HFFc6 (cell line): ENCODE measurements at regions not wholly inside any gene's neighbourhood (a gene's known extent, or its start where the extent isn't known, plus 50 kb on each side); places are given as distances from the start of the nearest gene placed in this dataset.

Experiments
- DNase-seq: peaks from one replicate; pipeline ENCODE4 v3.0.0-alpha.2; 2018
- H3K27ac Mint-ChIP-seq: 2 replicates; pipeline ENCODE4 v1.8.0; 2020; ENCODE audit warnings: mild to moderate bottlenecking, mixed read lengths
- H3K27me3 Mint-ChIP-seq: 2 replicates; pipeline ENCODE4 v1.8.0; 2021; ENCODE audit warnings: mild to moderate bottlenecking, moderate library complexity, mixed read lengths; ENCODE audit not compliant: insufficient read depth
- H3K36me3 Mint-ChIP-seq: 2 replicates; pipeline ENCODE4 v1.8.0; 2021; ENCODE audit warnings: low read depth, mixed read lengths
- H3K4me1 Mint-ChIP-seq: 2 replicates; pipeline ENCODE4 v1.8.0; 2020; ENCODE audit warnings: low read depth, mixed read lengths
- H3K4me3 Mint-ChIP-seq: 2 replicates; pipeline ENCODE4 v1.8.0; 2020; ENCODE audit warnings: mild to moderate bottlenecking, moderate library complexity, mixed read lengths
- H3K9me3 Mint-ChIP-seq: 2 replicates; pipeline ENCODE4 v1.8.0; 2020; ENCODE audit warnings: mild to moderate bottlenecking, mixed read lengths
- CTCF ChIP-seq: fragments of 200-600 bp; sonication (generic); IDR thresholded peaks from 2 replicates; pipeline ENCODE4 v1.5.0; 2021; ENCODE audit warnings: antibody characterized with exemption, mild to moderate bottlenecking

- no peaks in the 10 kb centered on the region for H3K4me1 Mint-ChIP-seq
These were observed 257.3 kb upstream of the LRFN5 start for GRCh38 chr14:41349289-41349910.

GRCh38 chr14:41343857-41344256 lies 262.8 kb upstream of the LRFN5 start:
- DNase-seq = no peak
- Mint-ChIP-seq H3K27me3 (no peaks in the 10 kb centered on the region), H3K36me3 (no peaks in the 10 kb centered on the region), H3K4me1 (no peaks in the 10 kb centered on the region), H3K9me3 (peaks cover 42% of the 10 kb centered on the region), H3K27ac (no peak overlapping the region), H3K4me3 (no peak overlapping the region)
- no peak for TF ChIP-seq CTCF

More at GRCh38 chr14:41349289-41349910, 257.3 kb upstream of the LRFN5 start:
- no peaks in the 10 kb centered on the region for H3K36me3 Mint-ChIP-seq
- no peak for TF ChIP-seq CTCF
- peaks cover 26% of the 10 kb centered on the region for H3K9me3 Mint-ChIP-seq
- no peaks in the 10 kb centered on the region for H3K27me3 Mint-ChIP-seq
- H3K27ac Mint-ChIP-seq = no peak overlapping the region
- DNase-seq = no peak
- no peak overlapping the region for H3K4me3 Mint-ChIP-seq

GRCh38 chr14:41313196-41313595 lies 293.5 kb upstream of the LRFN5 start:
- Mint-ChIP-seq H3K4me1 (no peaks in the 10 kb centered on the region), H3K36me3 (peaks cover 6% of the 10 kb centered on the region; the same call in 1 of the 2 replicates), H3K4me3 (no peak overlapping the region), H3K9me3 (peaks cover 27% of the 10 kb centered on the region), H3K27ac (no peak overlapping the region), H3K27me3 (no peaks in the 10 kb centered on the region; the same call in 1 of the 2 replicates)
- TF ChIP-seq CTCF = no peak
- DNase-seq = no peak

GRCh38 chr14:41303506-41303905 lies 303.2 kb upstream of the LRFN5 start:
- no peak for DNase-seq
- peaks cover 37% of the 10 kb centered on the region for H3K9me3 Mint-ChIP-seq
- no peak overlapping the region for H3K4me3 Mint-ChIP-seq
- H3K36me3 Mint-ChIP-seq = no peaks in the 10 kb centered on the region
- no peak for TF ChIP-seq CTCF
- H3K4me1 Mint-ChIP-seq = no peaks in the 10 kb centered on the region
- H3K27me3 Mint-ChIP-seq = no peaks in the 10 kb centered on the region
- no peak overlapping the region for H3K27ac Mint-ChIP-seq

- no peaks in the 10 kb centered on the region for H3K27me3 Mint-ChIP-seq
- no peak overlapping the region for H3K4me3 Mint-ChIP-seq
- H3K36me3 Mint-ChIP-seq = no peaks in the 10 kb centered on the region
- DNase-seq = no peak
- H3K9me3 Mint-ChIP-seq = peaks cover 37% of the 10 kb centered on the region
- H3K4me1 Mint-ChIP-seq = no peaks in the 10 kb centered on the region
- TF ChIP-seq CTCF = no peak
- H3K27ac Mint-ChIP-seq = no peak overlapping the region
These were observed 303.9 kb upstream of the LRFN5 start for GRCh38 chr14:41302776-41303175.

GRCh38 chr14:41299924-41300323 lies 306.8 kb upstream of the LRFN5 start:
- no peak overlapping the region for H3K27ac Mint-ChIP-seq
- peaks cover 24% of the 10 kb centered on the region; the same call in 1 of the 2 replicates for H3K9me3 Mint-ChIP-seq
- no peak overlapping the region for H3K4me3 Mint-ChIP-seq
- no peaks in the 10 kb centered on the region for H3K27me3 Mint-ChIP-seq
- no peaks in the 10 kb centered on the region for H3K4me1 Mint-ChIP-seq
- no peaks in the 10 kb centered on the region for H3K36me3 Mint-ChIP-seq
- no peak for TF ChIP-seq CTCF
- no peak for DNase-seq
